Fibroblast of skin of right biceps (primary cell): ENCODE measurements at regions not wholly inside any gene's neighbourhood (a gene's known extent, or its start where the extent isn't known, plus 50 kb on each side); places are given as distances from the start of the nearest gene placed in this dataset.

Experiments
- DNase-seq: peaks from one replicate; pipeline ENCODE4 v3.0.0-alpha.2; 2013

DNA sequence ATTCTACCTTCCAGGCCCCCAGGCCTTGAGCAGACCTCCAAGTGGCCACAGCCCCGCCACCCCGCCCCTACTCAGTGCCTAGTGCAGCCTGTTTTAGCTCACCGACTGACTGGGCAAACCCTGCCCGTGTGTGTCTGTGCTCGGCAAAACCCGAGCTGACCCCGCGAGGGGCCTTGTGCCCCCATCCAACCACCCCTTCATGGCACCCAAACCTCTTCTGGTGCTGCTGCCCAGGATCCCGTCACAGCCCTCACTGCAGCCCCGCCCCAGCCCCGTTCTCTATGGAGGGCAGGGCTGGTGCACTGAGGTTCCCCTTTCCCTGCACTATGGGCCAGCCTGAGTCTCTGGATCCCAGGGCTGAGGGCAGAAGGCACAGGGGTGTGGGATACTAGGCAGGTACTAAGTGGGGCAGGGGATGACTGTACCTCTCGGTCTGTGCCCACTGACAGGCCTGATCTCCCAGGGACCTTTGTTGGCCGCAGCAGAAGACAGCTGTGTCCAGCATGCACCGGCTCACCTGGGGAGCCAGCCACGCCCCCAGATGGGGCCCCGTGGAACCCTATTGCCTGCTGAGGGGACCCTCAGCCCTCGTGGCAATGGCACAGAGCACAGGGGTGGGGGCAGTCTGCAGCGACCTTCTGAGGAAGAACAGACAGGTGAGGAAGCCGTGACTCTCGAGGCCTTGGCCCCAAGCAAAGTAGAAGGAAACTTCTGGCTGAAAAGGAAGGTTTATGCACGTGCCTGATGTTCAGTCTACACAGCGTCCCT lies 69.9 kb upstream of the OTOS start:
- no peak for DNase-seq

- no peak for DNase-seq
These were observed 70.6 kb upstream of the OTOS start for GRCh38 chr2:240211096-240211495.

GRCh38 chr2:240211598-240212424 lies 71.4 kb upstream of the OTOS start:
- DNase-seq = no peak

- DNase-seq = no peak
These were observed 72.2 kb upstream of the OTOS start for GRCh38 chr2:240212425-240213225.

DNA sequence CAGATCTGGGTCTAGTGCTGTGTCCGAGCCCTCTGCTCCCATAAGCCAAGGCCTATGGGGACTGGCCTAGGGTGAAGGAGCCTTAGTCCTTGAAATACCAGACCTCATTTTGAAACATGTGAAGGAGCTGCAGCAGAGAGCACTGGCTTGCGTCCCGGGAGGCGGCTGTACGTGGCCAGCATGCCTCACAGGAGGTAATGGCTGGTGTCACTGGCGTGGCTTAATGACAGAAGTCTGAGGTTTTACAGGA lies 72.7 kb upstream of the OTOS start:
- no peak for DNase-seq

- no peak for DNase-seq
These were observed 73.3 kb upstream of the OTOS start for GRCh38 chr2:240213476-240214421.

DNA sequence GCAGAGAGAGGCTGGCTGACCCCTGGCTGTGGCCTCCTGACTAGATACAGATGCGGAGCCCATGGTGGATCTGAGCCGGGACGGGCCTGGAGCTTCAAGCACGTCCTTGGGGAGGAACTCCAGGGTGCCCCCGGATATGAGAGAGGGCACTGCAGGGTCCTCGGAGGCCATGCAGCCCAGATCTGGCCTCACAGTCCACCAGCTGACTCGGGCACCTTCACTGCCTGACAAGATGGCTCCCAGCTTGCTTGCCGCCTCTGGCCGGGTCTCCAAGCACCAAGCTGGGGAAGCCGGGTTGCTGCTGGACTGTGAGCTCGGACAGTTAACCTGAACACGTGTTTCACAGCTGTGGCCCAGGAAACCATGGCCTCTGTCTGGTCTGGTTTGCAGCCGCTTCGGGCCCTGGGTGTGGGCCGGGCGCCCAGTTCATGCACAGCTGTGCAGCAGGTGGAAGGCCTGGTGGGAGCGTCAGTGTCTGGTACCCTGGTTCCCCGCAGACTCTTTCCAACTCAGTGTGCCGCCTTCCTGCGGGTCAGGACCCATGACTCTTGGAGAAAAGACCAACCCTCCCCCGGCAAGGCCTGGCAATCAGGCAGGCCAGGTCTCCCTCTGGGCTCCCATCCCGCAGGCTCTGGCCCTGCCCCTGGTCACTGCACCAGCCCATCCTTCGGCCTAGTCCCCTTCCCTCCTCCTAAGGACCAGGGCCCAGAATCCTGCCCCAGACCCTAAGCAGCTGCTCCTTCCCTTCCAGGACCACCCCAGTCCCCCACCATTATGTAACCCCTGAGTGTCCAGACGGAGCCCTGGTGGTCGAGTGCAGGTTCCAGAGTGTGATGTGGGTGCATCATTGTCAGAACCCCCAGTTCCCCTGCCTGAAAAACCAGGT lies 74.6 kb upstream of the OTOS start:
- no peak for DNase-seq

DNA sequence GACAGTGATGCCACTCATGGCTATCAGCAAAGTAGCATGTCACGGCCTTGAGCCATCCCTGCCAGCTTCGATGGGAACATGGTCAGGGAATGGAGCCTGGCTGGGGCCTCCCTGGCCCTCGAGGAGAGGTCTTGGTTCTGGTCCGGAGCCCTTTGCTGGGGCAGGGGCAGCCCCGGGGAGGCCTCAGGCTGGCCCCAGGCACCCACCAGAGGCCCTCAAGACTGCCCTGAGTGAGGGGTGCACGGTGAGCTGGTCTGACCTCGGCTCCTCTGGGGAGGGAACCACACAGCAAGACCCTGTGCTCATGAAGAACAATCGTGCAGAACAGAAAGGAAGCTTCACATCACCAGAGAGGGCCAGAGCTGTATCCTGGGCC lies 75.2 kb upstream of the OTOS start:
- no peak for DNase-seq

DNA sequence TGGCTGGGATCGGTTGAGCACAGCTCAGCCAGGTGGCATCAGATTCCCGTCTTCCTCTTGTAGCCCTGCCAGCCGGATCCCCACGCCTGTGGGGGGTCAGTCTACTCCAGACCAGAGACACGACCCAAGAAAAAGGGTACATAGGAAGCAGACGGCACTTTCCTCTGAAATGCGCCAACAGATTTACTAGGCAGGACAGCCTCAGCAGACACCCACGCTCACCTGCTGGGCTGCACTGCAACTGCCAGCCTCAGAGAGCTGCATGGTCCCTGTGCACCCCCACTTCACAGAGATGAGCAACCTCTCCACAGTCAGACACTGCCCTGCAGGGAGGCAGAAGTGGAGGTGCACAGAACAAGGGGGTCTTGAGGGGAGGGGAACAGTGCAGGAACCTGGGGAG lies 75.7 kb upstream of the OTOS start:
- no peak for DNase-seq

GRCh38 chr2:240217431-240218301 lies 77.2 kb upstream of the OTOS start:
- DNase-seq = no peak

DNA sequence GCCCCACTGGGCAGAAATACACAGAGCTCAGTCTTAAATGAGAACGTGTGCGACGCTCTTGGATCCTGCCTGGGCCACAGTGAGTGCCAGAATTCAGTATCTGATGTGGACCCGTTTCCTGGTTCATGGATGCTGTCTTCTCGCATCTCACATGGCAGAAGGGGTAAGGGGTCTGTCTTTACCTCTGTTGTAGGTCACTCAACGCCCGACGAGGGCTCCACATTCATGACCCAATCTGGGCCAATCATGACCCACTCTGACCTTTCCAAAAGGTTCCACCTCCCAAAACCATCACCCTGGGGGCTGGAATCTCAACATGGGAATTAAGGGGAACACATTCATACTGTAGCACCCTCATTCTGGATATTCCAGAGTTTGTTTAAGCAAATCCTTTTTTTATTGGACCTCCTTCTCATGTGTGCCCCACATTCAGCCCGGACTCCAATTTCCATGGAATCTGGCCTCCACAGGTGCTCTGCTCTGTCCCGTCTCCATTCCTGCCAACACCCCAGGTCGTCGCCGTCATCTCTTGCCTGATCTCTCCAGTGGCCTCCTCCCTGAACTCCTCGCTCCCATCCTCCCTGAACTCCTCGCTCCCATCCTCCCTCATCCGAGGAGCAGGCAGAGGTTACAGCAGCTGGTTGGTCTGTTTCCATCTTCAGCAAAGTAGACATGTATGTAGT lies 78.9 kb upstream of the OTOS start:
- no peak for DNase-seq

GRCh38 chr2:240220371-240220770 lies 79.9 kb upstream of the OTOS start:
- peak; percentile 15 for DNase-seq

DNA sequence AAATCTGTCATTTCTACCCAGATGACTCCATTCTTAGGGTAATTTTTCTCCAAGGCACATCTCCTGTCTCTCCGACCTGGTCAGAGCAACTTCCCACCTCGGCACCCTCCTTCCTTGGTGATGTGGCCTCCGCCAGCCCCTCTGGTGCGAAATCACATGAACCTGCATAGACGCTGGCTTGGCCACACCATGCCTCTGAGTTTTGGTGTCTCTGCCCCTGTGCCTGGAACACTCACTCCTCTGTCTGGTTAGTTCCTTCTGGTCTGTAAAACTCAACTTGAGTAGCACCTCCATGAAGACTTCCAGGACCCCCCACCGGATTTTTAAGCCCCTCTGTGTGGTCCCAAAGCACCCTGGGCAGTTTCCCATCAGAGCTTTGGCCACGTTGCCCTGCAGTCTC lies 83.2 kb upstream of the OTOS start:
- DNase-seq = no peak

GRCh38 chr2:240224676-240225075 lies 84.2 kb upstream of the OTOS start:
- DNase-seq = peak; percentile 33

DNA sequence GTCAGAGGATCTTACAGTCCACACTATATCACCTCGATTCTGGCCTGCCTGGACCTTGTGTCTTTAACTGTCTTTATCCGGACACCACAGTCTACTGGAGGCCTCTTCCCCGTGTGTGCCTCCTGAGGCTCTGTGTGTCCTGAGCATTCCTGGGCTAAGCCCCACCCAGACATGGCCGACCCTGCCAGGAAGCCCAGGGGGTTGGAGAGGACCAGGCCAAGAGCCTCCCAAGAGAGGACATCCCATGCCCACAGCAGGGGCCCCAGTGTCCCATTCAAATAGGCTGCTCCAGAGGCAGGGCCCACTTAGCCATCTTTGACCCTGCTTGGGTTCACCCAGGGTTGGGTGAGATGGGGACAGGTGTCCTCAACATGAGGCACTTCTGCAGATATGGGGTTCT lies 84.7 kb upstream of the OTOS start:
- no peak for DNase-seq

DNA sequence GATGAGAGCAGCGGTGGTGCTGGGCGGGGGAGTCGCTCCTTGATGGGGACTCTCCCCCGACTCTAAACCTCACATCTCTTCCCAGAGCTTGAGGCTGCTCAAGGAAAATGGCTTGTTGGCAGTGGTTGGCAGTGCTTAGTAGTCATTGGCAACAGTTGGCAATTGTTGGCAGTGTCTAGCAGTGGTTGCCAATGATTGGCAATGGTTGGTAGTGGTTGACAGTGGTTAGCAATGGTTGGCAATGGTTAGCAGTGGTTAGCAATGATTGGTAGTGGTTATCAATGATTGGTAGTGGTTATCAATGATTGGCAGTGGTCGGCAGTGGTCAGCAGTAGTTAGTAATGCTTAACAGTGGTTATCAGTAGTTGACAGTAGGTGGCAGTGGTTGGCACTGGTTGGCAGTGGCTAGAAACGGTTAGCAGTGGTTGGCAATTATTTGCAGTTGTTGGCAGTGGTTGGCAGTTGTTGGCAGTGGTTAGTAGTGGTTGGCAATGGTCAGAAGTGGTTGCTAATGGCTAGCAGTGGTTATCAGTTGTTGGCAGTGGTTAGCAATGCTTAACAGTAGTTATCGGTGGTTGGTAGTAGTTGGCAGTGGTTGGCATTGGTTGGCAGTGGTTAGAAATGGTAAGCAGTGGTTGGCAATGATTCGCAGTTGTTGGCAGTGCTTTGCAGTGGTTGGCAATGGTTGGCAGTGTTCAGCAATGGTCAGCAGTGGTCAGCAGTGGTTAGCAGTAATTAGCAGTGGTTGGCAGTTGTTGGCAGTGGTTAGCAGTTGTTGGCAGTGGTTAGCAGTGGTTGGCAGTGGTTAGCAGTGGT lies 85.4 kb upstream of the OTOS start:
- DNase-seq = no peak

DNA sequence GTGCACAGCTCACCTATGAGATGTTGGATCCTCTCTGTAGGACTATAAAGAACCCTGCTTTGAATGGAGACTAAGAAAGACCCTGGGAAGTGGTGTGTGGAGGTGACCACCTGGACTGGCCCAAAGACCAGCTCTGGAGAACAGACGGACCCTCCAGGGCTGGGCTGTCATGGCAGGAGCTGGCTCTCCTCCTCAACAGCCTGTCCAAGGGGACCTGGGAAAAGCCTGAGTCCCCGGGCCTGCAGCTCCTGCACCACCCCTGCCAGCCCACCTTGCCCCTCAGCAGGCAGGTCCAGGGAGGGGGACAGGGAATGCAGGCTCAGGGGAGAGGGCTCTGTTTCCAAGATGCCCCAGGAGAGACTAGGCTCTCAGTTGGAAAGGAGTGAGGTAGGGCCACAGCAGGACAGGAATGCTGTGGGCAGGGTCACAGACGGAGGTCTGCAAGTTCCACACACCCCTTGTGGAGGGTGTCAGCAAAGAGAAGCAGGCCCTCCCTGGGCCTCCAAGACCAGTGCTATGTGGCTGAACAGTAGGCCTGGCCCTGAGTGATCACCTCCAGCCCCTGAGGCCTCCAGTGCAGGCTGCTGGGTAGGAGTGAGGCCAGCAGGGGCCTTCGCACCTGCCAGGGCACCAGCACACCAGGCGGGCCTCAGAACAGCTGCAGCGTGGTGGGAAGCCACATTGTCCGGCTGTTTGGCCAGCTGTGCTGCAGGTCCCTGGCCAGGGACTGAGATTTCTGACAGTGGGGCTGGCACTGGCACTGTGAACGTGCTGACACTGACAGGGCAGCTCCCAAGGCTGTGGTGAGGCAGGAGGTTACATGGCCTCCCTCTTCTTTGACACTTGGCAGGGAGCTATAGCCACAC lies 86.4 kb upstream of the OTOS start:
- DNase-seq = no peak
